Epithelial cell of esophagus (primary cell): ENCODE measurements at regions not wholly inside any gene's neighbourhood (a gene's known extent, or its start where the extent isn't known, plus 50 kb on each side); places are given as distances from the start of the nearest gene placed in this dataset.

Experiments
- DNase-seq: peaks from one replicate; pipeline ENCODE4 v3.0.0; 2010; ENCODE audit warnings: low read depth
- H3K4me3 ChIP-seq: 2 replicates; pipeline ENCODE4 v1.5.1; 2011; ENCODE audit warnings: mild to moderate bottlenecking, low read length, control low read depth
- CTCF ChIP-seq: IDR thresholded peaks from 2 replicates; pipeline ENCODE4 v1.5.1; 2011; ENCODE audit warnings: low read depth, mild to moderate bottlenecking, low read length, control low read depth, inconsistent platforms; ENCODE audit not compliant: insufficient read depth; ENCODE audit errors: missing control alignments

- no peak overlapping the region for H3K4me3 ChIP-seq
- no peak for DNase-seq
- no peak for TF ChIP-seq CTCF
Observed at GRCh38 chr18:38930881-38931753, 1365.5 kb upstream of the CELF4 start.

DNA sequence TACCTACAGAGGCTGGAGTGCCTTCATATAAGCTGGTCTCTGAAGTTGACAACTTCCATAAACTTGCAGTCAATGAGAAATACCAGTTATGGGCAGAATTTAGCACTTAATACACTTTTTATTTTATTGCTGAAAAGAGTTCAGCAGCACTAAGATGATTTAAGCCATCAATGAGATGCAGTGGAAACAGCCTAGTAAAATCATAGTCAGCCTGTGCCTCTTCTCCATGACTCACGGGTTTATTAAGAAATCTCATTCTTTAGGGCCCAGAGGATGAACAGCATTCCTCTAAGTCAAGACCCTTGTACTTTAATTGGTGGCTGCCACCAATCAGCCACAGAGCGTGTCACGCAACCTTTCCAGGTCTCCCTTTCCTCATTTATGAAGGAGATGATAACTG, 1357.9 kb upstream of the CELF4 start:
- no peak overlapping the region for H3K4me3 ChIP-seq
- peak; percentile 27 for DNase-seq
- no peak for TF ChIP-seq CTCF

DNA sequence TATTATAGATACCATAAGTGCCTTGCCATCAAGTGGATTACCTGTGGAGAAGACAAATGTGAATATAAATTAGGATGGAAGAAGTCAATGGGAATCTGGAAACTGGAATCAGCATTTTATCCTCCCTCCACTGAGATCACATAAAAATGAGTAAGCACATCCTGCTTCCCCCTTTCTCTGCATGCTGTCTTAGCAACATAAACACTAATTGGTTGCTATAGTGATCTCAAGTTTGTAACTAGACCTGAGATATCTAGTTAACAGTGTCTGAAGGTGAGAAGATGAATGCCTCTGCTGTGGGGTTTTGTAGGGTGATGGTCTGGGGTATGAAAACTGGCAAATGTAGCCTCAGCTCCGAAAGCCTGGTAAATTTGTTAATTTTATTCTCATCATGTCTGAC, 1357.5 kb upstream of the CELF4 start:
- DNase-seq, result no peak
- no peak overlapping the region for H3K4me3 ChIP-seq
- no peak for TF ChIP-seq CTCF

DNA sequence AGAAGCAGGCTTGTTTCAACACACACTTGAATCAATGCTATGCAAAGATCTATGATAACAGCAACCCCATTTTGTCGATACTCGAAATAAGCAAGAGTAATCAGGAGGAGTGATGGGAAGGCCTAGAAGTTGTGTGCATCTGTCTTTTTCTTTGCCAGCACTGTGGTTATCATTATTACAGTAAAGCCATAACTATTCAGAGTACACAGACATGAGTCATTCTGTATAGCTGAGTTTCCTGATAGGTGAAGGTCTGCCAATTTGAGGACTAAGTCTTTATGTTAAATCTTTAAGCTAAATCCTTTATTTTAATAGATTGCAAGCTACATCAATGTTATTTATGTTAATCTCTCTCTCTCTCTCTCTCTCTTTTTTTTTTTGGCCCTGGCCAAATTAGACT, 1344.4 kb upstream of the CELF4 start:
- TF ChIP-seq CTCF, result no peak
- peak; percentile 36 for DNase-seq
- no peak overlapping the region for H3K4me3 ChIP-seq

DNA sequence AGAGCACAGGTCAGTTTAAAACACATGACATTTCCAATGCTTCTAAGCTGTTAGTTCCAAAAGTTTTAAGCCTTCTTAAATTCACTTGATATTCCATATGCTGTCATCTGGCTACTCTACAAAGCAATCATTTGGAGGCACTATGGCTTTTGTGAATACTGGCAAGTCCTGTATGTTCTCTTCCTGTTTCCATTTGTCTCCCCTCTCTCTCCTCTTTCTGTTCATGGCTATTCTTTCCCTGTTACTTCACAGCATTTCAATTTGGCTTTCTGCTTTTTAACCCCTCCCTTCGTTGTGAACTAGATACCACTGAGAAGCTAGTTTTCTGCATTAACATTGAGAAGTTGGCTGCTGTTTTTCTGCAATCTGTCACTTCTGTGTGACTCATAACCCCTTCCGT, 1337.2 kb upstream of the CELF4 start:
- H3K4me3 ChIP-seq, result no peak overlapping the region
- DNase-seq, result no peak
- no peak for TF ChIP-seq CTCF

DNA sequence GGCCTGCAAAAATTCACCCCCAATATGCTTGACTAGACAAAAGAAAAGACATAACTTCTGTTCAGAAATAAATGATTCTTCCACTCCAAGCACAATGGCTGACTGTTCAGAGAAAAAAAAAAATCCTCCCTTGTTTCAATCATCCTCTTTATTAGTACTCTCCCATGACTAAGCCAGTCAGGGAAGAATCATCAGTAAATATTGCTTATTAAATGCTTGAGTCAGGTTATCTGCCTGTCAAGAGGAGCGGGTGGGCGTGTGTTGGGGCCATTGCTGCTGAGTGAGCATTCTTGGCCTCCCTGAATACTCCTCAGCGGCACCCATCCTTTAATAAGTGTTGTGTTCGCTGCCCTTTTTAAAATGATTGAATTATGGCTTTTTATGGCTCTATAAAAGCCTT, 1334.8 kb upstream of the CELF4 start:
- no peak overlapping the region for H3K4me3 ChIP-seq
- no peak for TF ChIP-seq CTCF
- DNase-seq, result peak; percentile 42

DNA sequence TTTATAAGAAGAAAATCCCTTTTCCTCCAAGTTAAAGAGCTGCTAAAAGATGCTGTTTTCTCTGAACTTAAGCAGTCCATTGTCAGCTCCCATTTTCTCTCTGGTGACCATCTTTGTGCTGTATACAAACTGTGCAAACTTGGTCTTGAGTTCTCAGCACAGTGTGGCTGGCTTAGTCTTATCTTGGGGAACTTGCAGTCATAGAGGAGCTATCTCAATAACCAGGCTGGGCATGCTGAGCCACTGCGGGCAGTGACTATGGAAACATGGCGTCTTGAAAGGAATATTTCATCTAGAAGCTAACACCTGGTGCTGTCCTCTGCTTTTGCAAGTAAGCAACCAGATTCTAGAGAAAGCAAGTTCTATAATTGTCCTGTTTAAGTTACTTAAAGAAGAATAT, 1334.4 kb upstream of the CELF4 start:
- H3K4me3 ChIP-seq, result no peak overlapping the region
- no peak for DNase-seq
- no peak for TF ChIP-seq CTCF
